ENCODE measurements at regions not wholly inside any gene's neighbourhood (a gene's known extent, or its start where the extent isn't known, plus 50 kb on each side); places are given as distances from the start of the nearest gene placed in this dataset.

- Histone ChIP-seq H3K9me3 (no peaks in the 10 kb centered on the region), H3K27me3 (no peaks in the 10 kb centered on the region), H3K4me1 (no peaks in the 10 kb centered on the region), H3K4me3 (no peak overlapping the region), H3K36me3 (replicated peaks in 1 of 2; ENCODE audit: insufficient read depth in 1 of 2, low read depth in 2 of 2) (no peaks in the 10 kb centered on the region), H3K27ac (no peak overlapping the region)
- WGBS, 2 donors, result 26 to 29% methylated on average over 1 of the region's 1 CpG
- no peak for TF ChIP-seq POLR2A (IDR thresholded peaks at IDR 0.05)
- TF ChIP-seq CTCF (IDR thresholded peaks at IDR 0.05), result no peak
- ATAC-seq, result no peak
- DNase-seq, result no peak
- intact Hi-C loops (cut with DNase I), result no loop called here
These were observed 137.6 kb upstream of the USP24 start for GRCh38 chr1:55352811-55353180.

- Histone ChIP-seq H3K36me3 (replicated peaks in 1 of 2; ENCODE audit: insufficient read depth in 1 of 2, low read depth in 2 of 2) (no peaks in the 10 kb centered on the region), H3K27ac (no peak overlapping the region), H3K4me1 (no peaks in the 10 kb centered on the region), H3K27me3 (no peaks in the 10 kb centered on the region), H3K9me3 (no peaks in the 10 kb centered on the region), H3K4me3 (no peak overlapping the region)
- WGBS, 2 donors, result 62 to 71% methylated on average over 7 of the region's 7 CpGs
- ATAC-seq (no peak), DNase-seq (no peak)
- intact Hi-C loops (cut with DNase I), result no loop called here
- no peak for TF ChIP-seq CTCF (IDR thresholded peaks at IDR 0.05)
- no peak for TF ChIP-seq POLR2A (IDR thresholded peaks at IDR 0.05)
These were observed 137.1 kb upstream of the USP24 start for GRCh38 chr1:55352080-55352810.

GRCh38 chr1:55348356-55348755, 133.2 kb upstream of the USP24 start:
- Histone ChIP-seq H3K9me3 (no peaks in the 10 kb centered on the region), H3K27ac (no peak overlapping the region), H3K27me3 (no peaks in the 10 kb centered on the region), H3K4me3 (no peak overlapping the region), H3K4me1 (no peaks in the 10 kb centered on the region), H3K36me3 (replicated peaks in 1 of 2; ENCODE audit: insufficient read depth in 1 of 2, low read depth in 2 of 2) (no peaks in the 10 kb centered on the region)
- 0% methylated on average over 1 of the region's 1 CpG for WGBS, 2 donors
- no peak for ATAC-seq
- TF ChIP-seq POLR2A (IDR thresholded peaks at IDR 0.05) (no peak), CTCF (IDR thresholded peaks at IDR 0.05) (no peak)
- intact Hi-C loops (cut with DNase I), result no loop called here
- DNase-seq, result no peak

GRCh38 chr1:55347866-55348265, 132.7 kb upstream of the USP24 start:
- 57 to 64% methylated on average over 2 of the region's 2 CpGs for WGBS, 2 donors
- Histone ChIP-seq H3K27ac (no peak overlapping the region), H3K27me3 (no peaks in the 10 kb centered on the region), H3K4me1 (no peaks in the 10 kb centered on the region), H3K4me3 (no peak overlapping the region), H3K9me3 (no peaks in the 10 kb centered on the region), H3K36me3 (replicated peaks in 1 of 2; ENCODE audit: insufficient read depth in 1 of 2, low read depth in 2 of 2) (no peaks in the 10 kb centered on the region)
- ATAC-seq (no peak), DNase-seq (no peak)
- intact Hi-C loops (cut with DNase I), result no loop called here
- TF ChIP-seq POLR2A (IDR thresholded peaks at IDR 0.05) (no peak), CTCF (IDR thresholded peaks at IDR 0.05) (no peak)

- no peak for ATAC-seq
- H3K27me3 ChIP-seq, result no peaks in the 10 kb centered on the region
- H3K4me3 ChIP-seq, result no peak overlapping the region
- WGBS, 2 donors, result 76 to 82% methylated on average over 2 of the region's 2 CpGs
- no peaks in the 10 kb centered on the region for H3K36me3 ChIP-seq (replicated peaks in 1 of 2; ENCODE audit: insufficient read depth in 1 of 2, low read depth in 2 of 2)
- DNase-seq, result no peak
- H3K27ac ChIP-seq, result no peak overlapping the region
- intact Hi-C loops (cut with DNase I), result no loop called here
- TF ChIP-seq CTCF (IDR thresholded peaks at IDR 0.05) (no peak), POLR2A (IDR thresholded peaks at IDR 0.05) (no peak)
- no peaks in the 10 kb centered on the region for H3K4me1 ChIP-seq
- H3K9me3 ChIP-seq, result no peaks in the 10 kb centered on the region
These were observed 131.9 kb upstream of the USP24 start for GRCh38 chr1:55347041-55347440.
